DMS 273 (cell line): ENCODE measurements at regions not wholly inside any gene's neighbourhood (a gene's known extent, or its start where the extent isn't known, plus 50 kb on each side); places are given as distances from the start of the nearest gene placed in this dataset.
A peak's percentile ranks its signal among the peaks of the same experiment; 100 is the strongest.
"Not testable (repeated sequence)": the region's sequence is repeated elsewhere in the genome, so short reads cannot be mapped to it uniquely, and the experiment has no call there.

Experiments
- DNase-seq: peaks from one replicate; lab custom pipeline; 2025; ENCODE audit not compliant: unreplicated experiment; lab: John Stamatoyannopoulos, UW

GRCh38 chr2:187865025-187865424, 310.8 kb upstream of the TFPI start:
- no peak for DNase-seq

- DNase-seq: no peak
Measured at GRCh38 chr2:187867165-187867564, 312.9 kb upstream of the TFPI start.

- no peak for DNase-seq
Measured at GRCh38 chr2:187869195-187869594, 315.0 kb upstream of the TFPI start.

- DNase-seq: no peak
Measured at GRCh38 chr2:187871506-187871905, 317.3 kb upstream of the TFPI start.

DNA sequence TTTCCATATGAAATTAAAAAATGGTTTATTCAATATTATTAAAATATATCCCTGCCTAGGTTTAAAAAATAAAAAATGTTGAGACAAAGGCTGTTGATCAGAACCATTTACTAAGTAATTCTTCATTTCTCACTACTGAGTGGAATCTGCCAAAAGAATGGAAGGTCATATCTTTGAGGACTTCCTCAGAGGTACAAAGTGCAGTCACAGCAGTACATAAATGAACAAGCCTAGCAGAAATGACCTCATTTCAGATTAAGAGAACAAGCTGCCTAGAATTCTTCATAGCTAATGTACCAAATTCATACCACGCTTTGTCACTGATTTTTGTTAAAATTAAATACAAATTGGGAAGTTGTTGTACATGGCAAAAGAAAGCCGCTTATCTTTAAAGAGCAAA, 318.9 kb upstream of the TFPI start:
- DNase-seq: no peak

DNA sequence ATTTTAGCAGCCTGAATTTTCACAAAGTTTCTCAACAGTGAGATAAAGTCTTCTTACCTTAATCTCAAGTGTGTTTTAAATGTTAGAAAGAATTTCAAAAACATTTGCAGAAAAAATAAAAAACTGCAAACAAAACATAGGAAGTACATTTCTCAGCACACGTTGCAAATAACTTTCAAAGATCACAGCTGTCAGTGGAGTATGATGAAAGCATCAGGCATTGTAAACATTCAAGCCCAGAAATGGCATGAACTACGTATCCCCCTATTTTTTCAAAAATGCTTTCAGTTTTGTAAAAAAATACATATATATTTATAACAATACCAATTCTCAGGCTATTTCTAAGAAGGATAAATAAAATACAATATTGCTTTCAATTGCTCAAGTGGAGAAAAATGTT, 320.6 kb upstream of the TFPI start:
- DNase-seq: no peak

DNA sequence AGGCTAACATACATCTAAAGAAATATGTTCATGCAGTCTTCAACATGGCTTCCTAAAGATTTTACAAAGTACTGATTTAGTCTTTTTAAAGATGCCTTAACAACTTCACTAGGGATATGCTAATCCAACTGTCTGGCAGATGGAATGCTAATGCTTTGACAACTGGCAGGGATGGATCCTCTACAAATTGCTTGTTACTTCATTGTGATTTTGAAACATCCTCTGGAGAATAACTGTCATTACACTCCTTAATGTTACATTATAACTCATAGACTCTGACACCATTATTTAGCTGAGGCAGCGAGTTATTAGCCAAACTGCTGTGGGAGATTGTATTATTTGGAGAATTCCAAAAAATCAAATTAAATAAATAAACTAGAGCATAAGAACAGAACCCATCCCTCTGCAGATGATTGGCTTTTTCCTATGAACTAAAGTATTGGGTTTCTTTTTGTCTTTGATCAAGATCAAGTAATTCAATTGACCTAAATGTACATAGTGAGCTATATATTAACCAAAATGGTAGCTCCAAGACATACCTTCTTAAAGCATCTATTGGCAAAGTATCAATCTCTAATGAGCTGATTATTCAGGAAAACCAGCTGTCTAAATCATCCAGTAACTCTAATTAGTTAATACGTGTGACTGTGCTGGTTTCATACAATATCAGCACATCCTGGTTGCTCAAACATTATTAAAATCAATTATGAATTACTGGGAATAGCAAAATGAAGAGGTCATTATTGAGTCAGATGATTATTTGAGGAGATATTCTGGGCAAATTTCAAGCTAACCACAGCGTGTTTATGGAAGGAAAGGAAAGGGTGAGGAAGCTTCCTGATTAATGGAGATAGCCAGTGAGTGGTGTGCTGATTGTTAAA, 321.3 kb upstream of the TFPI start:
- DNase-seq: peak; percentile 63

DNA sequence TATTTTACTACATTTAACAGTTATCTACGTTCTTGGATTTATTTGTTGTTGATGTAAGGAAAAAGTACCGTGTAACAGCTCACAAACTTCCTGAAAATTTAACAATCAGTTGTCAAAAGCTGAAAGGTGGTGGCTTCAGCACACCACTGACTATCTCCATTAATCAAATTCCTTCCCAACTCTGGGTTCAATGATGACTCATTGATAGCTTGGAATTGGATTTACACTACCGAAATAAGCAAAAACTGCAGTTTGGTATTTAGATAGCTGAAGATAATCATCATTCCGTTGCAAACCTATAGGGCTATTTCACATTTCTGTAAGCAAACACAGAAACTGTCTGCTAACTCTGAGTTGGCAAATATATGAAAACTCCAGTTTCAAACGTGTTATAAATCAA, 322.3 kb upstream of the TFPI start:
- DNase-seq: no peak

- DNase-seq: peak; percentile 9
Measured at GRCh38 chr2:187877391-187877790, 323.2 kb upstream of the TFPI start.

DNA sequence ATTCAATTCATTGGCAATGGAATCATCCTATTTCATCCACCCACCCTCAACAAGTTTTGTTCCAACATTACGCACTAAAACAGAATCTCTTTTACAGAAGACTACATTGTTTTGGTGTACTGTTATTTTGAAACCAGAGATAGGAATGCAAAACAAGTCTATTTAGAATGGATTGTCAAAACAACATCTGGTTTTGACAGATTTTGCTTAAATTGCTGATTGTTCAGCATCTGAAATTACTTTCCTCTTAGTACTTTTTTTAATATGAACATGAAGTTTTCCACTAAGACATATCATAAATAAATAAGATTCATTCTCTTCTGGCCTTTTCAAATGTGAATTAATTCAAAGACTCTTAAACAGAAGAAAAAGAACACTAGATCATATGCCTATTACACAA, 323.9 kb upstream of the TFPI start:
- no peak for DNase-seq

GRCh38 chr2:187879491-187879890, 325.3 kb upstream of the TFPI start:
- DNase-seq: no peak

GRCh38 chr2:187884003-187884402, 329.8 kb upstream of the TFPI start:
- DNase-seq: no peak

- DNase-seq: no peak
Measured at GRCh38 chr2:187890690-187891089, 336.5 kb upstream of the TFPI start.

DNA sequence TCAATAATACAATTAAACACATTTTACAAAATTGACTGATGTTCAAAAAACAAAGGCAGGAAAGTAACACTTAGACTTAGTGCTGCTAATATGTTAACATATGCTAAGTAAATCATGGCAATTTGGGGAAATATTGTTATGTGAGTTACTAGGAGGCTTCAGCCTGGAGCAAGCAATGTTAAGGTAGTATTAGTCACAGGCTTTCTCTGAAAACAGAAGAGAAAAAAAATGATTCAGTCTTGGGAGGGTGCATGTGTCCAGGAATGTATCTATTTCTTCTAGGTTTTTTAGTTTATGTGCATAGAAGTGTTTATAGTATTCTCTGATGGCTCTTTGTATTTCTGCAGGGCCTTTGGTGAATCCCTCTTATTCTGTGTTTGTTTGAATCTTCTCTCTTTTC, 345.8 kb upstream of the TFPI start:
- no peak for DNase-seq

- no peak for DNase-seq
Measured at GRCh38 chr2:187906021-187906420, 351.8 kb upstream of the TFPI start.

DNA sequence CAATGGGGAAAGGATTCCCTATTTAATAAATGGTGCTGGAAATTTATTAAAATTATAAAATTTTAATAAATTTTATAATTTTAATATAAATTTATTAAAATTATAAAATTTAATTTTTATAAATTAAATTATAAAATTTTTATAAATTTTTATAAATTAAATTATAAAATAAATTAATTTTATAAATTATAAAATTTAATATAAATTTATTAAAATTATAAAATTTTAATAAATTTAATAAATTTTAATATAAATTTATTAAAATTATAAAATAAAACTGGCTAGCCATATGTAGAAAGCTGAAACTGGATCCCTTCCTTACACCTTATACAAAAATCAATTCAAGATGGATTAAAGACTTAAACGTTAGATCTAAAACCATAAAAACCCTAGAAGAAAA, 356.7 kb upstream of the TFPI start:
- DNase-seq: not testable (repeated sequence)

GRCh38 chr2:187912950-187913349, 358.7 kb upstream of the TFPI start:
- DNase-seq: no peak

DNA sequence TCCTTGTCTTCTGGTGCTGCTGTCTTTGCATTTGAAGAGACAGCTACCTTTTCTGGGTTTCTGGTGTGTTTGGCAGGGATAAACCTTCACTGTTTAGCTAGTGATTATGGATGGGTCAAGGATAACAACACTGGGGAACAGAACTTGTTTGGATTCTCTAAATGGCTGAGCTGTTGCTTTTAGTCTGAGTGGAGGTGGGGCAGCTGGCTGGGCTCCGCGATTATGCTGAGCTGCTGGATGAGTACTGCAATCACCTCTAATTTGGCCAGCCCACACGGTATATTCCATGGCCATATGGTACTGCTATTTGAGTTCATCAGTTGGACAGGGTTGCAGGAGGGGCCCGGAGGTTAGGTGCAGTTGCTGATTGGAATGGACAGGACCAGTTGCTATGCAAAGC, 361.6 kb upstream of the TFPI start:
- peak; percentile 93 for DNase-seq

- DNase-seq: no peak
Measured at GRCh38 chr2:187916799-187917198, 362.6 kb upstream of the TFPI start.

DNA sequence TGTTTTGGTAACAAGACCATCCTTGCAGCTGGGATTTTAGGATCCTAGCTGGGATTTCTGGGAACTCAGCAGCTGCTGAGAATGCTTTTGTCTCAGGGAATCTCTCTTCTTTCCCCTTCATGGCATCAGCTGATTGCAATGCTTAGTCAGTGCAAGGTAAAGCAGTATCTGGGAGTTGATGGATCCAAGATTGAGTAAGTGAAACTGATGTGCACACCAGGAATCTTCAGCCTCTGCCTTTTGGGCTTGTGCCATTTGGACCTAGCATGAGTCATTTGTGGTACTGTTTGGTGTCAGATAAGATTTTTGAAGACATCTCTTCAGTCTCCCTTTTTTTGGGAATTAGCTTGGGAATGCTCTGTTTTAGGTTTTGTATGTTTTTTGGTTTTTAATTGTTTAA, 363.3 kb upstream of the TFPI start:
- DNase-seq: peak; percentile 10

- DNase-seq: no peak
Measured at GRCh38 chr2:187918996-187919821, 365.0 kb upstream of the TFPI start.

DNA sequence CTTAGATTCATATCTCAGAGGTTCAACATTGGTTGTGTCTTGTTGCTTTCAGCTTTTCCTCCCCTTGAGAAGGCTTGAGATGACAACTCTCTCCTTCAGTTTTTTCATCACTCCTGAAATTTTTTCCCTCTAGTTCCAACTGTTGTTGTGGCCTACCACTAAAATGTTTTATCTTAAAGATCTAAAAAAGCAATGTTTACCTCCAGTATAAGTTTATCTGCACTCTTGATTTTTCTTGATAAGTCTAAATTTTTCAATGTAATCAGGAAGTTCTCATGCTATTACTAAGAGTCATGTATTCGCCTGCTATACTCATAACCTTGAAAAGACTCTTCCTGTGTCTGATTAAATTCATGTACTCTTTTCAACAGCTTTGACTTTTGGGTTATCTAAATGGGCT, 366.3 kb upstream of the TFPI start:
- no peak for DNase-seq
